PFSK-1 (cell line): ENCODE measurements at regions not wholly inside any gene's neighbourhood (a gene's known extent, or its start where the extent isn't known, plus 50 kb on each side); places are given as distances from the start of the nearest gene placed in this dataset.

Experiments used
- POLR2AphosphoS5 ChIP-seq: IDR thresholded peaks from 2 replicates; pipeline ENCODE4 v1.6.1; 2012; ENCODE audit warnings: low read depth, mild to moderate bottlenecking, control low read depth, low read length, moderate library complexity
- SIN3A ChIP-seq: IDR thresholded peaks from 2 replicates; pipeline ENCODE4 v1.6.1; 2012; ENCODE audit warnings: mild to moderate bottlenecking, low read length, moderate library complexity, borderline replicate concordance; ENCODE audit not compliant: insufficient read depth

DNA sequence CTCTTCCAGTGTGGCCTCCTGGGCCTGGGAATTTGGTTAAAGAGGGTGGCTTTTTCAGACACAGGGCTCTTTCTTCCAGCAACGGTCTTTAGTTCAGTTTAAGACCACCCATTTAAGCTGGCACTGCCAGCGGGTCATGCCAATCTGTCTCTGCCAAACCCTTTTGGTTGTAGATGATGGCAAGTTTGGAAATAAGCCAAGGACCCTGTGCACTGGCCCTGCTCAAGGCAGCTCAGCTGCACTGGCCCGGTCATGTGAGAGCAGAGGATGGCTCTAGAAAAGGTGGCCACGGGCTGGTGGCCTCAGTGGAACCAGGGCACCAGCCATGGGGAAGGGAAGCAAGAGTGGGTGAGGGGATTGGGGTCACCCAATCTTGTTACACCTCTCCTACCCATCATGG lies 294.1 kb downstream of the GLRX3 start:
- TF ChIP-seq POLR2AphosphoS5: no peak
- no peak for TF ChIP-seq SIN3A
